Epithelial cell of esophagus (primary cell): ENCODE measurements at regions not wholly inside any gene's neighbourhood (a gene's known extent, or its start where the extent isn't known, plus 50 kb on each side); places are given as distances from the start of the nearest gene placed in this dataset.

Experiments used
- DNase-seq: peaks from one replicate; pipeline ENCODE4 v3.0.0; 2010; ENCODE audit warnings: low read depth
- H3K4me3 ChIP-seq: 2 replicates; pipeline ENCODE4 v1.5.1; 2011; ENCODE audit warnings: mild to moderate bottlenecking, low read length, control low read depth
- TF ChIP-seq, protein P1 (sequence below): IDR thresholded peaks from 2 replicates; pipeline ENCODE4 v1.5.1; 2011; ENCODE audit warnings: low read depth, mild to moderate bottlenecking, low read length, control low read depth, inconsistent platforms; ENCODE audit not compliant: insufficient read depth; ENCODE audit errors: missing control alignments

DNA sequence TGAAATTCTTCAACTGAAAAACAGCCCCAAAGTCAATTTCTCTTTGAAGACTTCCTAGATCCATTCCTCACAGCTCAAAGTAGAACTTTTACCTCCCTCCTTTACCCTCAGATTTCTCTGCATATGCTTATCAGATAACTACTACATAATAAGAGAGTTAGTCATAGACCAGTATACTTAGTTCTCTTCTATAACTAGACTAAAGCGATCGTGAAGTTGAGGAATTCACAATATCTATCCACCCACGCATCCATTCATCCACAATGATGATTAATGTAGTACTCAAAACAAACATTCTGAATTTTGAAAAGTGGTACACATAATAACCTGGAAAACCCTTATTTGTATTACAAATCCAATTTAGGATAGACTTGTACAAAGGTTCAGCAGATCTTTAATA lies 800.9 kb upstream of the TENM4 start:
- peak; percentile 78 for DNase-seq

GRCh38 chr11:80240245-80240644 lies 799.4 kb upstream of the TENM4 start:
- TF ChIP-seq, protein P1, sequence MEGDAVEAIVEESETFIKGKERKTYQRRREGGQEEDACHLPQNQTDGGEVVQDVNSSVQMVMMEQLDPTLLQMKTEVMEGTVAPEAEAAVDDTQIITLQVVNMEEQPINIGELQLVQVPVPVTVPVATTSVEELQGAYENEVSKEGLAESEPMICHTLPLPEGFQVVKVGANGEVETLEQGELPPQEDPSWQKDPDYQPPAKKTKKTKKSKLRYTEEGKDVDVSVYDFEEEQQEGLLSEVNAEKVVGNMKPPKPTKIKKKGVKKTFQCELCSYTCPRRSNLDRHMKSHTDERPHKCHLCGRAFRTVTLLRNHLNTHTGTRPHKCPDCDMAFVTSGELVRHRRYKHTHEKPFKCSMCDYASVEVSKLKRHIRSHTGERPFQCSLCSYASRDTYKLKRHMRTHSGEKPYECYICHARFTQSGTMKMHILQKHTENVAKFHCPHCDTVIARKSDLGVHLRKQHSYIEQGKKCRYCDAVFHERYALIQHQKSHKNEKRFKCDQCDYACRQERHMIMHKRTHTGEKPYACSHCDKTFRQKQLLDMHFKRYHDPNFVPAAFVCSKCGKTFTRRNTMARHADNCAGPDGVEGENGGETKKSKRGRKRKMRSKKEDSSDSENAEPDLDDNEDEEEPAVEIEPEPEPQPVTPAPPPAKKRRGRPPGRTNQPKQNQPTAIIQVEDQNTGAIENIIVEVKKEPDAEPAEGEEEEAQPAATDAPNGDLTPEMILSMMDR, result no peak
- H3K4me3 ChIP-seq, result no peak overlapping the region
- peak; percentile 53 for DNase-seq

More for the DNA sequence above, 800.9 kb upstream of the TENM4 start:
- no peak overlapping the region for H3K4me3 ChIP-seq
- TF ChIP-seq, protein P1, result no peak

DNA sequence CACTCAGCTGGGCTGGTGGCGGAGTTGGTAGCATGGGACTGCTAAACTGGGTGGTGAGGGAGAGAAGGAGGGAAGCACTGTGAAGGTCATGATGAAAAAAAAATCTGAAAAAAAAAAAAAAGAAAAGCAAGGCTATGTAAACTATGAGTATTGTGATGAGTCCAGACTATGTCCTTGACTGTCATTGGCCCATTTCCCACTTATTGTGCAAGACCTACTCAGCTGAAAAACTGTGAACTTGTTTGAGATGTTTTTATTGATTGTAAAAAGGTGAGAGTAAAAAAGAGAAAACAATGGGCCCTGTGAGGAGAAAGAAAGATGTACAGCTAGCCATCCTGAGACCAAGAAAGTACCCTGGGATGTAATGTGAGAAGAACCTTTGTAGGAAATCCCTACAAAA lies 798.4 kb upstream of the TENM4 start:
- no peak overlapping the region for H3K4me3 ChIP-seq
- peak; percentile 71 for DNase-seq
- TF ChIP-seq, protein P1, result no peak

- TF ChIP-seq, protein P1, result no peak
- no peak overlapping the region for H3K4me3 ChIP-seq
- DNase-seq, result no peak
These were observed 787.1 kb upstream of the TENM4 start for GRCh38 chr11:80227915-80228314.

DNA sequence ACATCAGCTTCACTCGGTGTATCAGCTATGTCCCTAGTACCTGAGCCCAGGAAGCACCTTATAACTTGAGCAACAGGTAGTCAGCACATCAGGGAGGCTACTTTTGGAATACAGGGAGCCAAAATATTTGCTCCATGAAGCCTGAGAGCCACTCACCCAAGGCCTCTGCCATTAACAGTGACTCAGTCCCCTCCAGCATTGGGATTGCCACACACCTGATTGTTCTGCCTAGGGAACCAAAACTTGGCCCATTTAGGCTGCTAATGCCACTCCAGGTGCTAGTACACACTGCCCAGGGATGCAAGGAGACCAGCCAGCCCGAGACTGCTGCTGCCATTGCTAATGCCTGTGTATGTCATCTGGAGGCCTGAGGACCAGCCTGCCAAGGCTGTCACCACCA lies 773.6 kb upstream of the TENM4 start:
- DNase-seq, result peak; percentile 59
- H3K4me3 ChIP-seq, result no peak overlapping the region
- TF ChIP-seq, protein P1, result no peak

GRCh38 chr11:80211673-80212072 lies 770.8 kb upstream of the TENM4 start:
- no peak overlapping the region for H3K4me3 ChIP-seq
- no peak for DNase-seq
- TF ChIP-seq, protein P1, result no peak

GRCh38 chr11:80204021-80204420 lies 763.2 kb upstream of the TENM4 start:
- H3K4me3 ChIP-seq, result no peak overlapping the region
- TF ChIP-seq, protein P1, result no peak
- no peak for DNase-seq
